ENCODE measurements at regions not wholly inside any gene's neighbourhood (a gene's known extent, or its start where the extent isn't known, plus 50 kb on each side); places are given as distances from the start of the nearest gene placed in this dataset.

GRCh38 chr1:193451606-193452005, 265.2 kb upstream of the B3GALT2 start:
- TF ChIP-seq, protein P1, sequence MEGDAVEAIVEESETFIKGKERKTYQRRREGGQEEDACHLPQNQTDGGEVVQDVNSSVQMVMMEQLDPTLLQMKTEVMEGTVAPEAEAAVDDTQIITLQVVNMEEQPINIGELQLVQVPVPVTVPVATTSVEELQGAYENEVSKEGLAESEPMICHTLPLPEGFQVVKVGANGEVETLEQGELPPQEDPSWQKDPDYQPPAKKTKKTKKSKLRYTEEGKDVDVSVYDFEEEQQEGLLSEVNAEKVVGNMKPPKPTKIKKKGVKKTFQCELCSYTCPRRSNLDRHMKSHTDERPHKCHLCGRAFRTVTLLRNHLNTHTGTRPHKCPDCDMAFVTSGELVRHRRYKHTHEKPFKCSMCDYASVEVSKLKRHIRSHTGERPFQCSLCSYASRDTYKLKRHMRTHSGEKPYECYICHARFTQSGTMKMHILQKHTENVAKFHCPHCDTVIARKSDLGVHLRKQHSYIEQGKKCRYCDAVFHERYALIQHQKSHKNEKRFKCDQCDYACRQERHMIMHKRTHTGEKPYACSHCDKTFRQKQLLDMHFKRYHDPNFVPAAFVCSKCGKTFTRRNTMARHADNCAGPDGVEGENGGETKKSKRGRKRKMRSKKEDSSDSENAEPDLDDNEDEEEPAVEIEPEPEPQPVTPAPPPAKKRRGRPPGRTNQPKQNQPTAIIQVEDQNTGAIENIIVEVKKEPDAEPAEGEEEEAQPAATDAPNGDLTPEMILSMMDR (IDR thresholded peaks at IDR 0.05 in 2 of 3, conservative IDR thresholded peaks at IDR 0.05 in 1 of 3; ENCODE audit: control insufficient read depth in 2 of 3, extremely low read depth in 1 of 3, insufficient read depth in 1 of 3, low read depth in 3 of 3, low read length in 3 of 3): no peak
- no peak for TF ChIP-seq JUNB (IDR thresholded peaks at IDR 0.05)
- TF ChIP-seq ETV6 (conservative IDR thresholded peaks at IDR 0.05 in 1 of 2, IDR thresholded peaks at IDR 0.05 in 1 of 2; ENCODE audit: borderline replicate concordance in 1 of 2, low read depth in 1 of 2): no peak
- TF ChIP-seq SIN3A (IDR thresholded peaks at IDR 0.05; ENCODE audit: low read depth, low read length): no peak
